HUES64 (cell line): ENCODE measurements at regions not wholly inside any gene's neighbourhood (a gene's known extent, or its start where the extent isn't known, plus 50 kb on each side); places are given as distances from the start of the nearest gene placed in this dataset.

Experiments used
- H3K27ac ChIP-seq: 2 replicates; pipeline ENCODE4 v1.7.0; 2013; ENCODE audit warnings: low read depth, low read length, inconsistent platforms
- H3K27me3 ChIP-seq: 2 replicates; pipeline ENCODE4 v1.6.1; 2013; ENCODE audit warnings: mild to moderate bottlenecking, low read length; ENCODE audit not compliant: insufficient read depth
- H3K36me3 ChIP-seq: 2 replicates; pipeline ENCODE4 v1.6.1; 2013; ENCODE audit warnings: mild to moderate bottlenecking, low read length; ENCODE audit not compliant: insufficient read depth
- H3K4me1 ChIP-seq: 2 replicates; pipeline ENCODE4 v1.6.1; 2013; ENCODE audit warnings: mild to moderate bottlenecking, low read length, moderate library complexity; ENCODE audit not compliant: insufficient read depth
- H3K4me3 ChIP-seq: 2 replicates; pipeline ENCODE4 v1.5.1; 2013; ENCODE audit warnings: mild to moderate bottlenecking, low read length, moderate library complexity
- H3K9ac ChIP-seq: 2 replicates; pipeline ENCODE4 v1.6.1; 2013; ENCODE audit warnings: mild to moderate bottlenecking, low read depth, low read length
- H3K9me3 ChIP-seq: 2 replicates; pipeline ENCODE4 v1.6.1; 2013; ENCODE audit warnings: low read depth, low read length; ENCODE audit not compliant: insufficient read depth
- WGBS: fragments of 150-250, 120-280 bp; methylation state at CpG from one replicate; pipeline ENCODE4 v1.1.7; 2013; ENCODE audit warnings: missing lambda C conversion rate; 5-methylcytosine and 5-hydroxymethylcytosine counted together

DNA sequence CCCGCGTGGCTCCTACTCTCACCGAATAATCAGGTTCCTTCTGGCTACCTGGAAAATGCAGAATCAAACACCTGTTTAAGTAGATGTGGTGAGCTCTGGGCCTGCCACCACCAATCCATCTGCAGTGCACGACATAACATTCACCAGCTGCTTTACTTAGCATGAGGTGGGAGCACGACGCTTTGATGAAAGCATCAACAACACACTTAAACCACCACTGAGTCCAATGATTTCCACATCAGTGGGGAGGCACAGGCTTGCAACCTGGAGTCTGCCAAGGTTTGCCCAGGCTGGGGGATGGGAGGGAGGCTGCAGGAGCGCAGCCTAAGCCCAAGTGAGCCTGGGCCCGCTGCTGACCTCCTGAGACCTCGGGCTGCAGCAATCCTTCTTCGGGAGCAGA, 415.5 kb downstream of the MEIS1 start:
- no peaks in the 10 kb centered on the region for H3K27me3 ChIP-seq
- no peak overlapping the region for H3K27ac ChIP-seq
- whole genome bisulfite sequencing = 86% methylated on average over 10 of the region's 10 CpGs

DNA sequence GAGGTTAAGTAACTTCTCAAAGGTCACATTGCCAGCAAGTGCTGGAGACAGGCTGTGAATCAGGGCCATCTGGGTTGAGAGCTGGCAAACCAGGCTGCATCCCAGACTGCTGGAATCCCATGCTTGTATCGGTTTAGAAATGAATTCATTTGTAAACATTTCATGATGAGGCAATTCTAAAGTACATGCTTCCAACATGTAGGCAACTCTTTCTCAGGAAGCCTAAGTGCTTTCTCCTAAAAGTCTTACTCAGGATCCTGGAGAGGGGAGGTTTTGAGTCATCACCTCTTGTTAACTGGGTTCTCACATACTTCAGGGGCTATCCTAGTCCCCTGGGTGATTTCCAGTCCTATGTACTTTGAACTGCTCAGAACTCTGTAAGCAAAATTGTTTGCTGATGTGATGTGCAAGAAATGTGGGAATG, 416.5 kb downstream of the MEIS1 start:
- Histone ChIP-seq H3K27ac (no peak overlapping the region), H3K27me3 (no peaks in the 10 kb centered on the region), H3K36me3 (no peaks in the 10 kb centered on the region), H3K4me3 (no peak overlapping the region), H3K9ac (no peak overlapping the region), H3K9me3 (no peaks in the 10 kb centered on the region), H3K4me1 (no peaks in the 10 kb centered on the region)
- WGBS = 94% methylated on average over 1 of the region's 1 CpG

More for the DNA sequence above, 415.5 kb downstream of the MEIS1 start:
- H3K9ac ChIP-seq = no peak overlapping the region
- no peak overlapping the region for H3K4me3 ChIP-seq
- H3K4me1 ChIP-seq = no peaks in the 10 kb centered on the region
- H3K36me3 ChIP-seq = no peaks in the 10 kb centered on the region
- H3K9me3 ChIP-seq = no peaks in the 10 kb centered on the region

DNA sequence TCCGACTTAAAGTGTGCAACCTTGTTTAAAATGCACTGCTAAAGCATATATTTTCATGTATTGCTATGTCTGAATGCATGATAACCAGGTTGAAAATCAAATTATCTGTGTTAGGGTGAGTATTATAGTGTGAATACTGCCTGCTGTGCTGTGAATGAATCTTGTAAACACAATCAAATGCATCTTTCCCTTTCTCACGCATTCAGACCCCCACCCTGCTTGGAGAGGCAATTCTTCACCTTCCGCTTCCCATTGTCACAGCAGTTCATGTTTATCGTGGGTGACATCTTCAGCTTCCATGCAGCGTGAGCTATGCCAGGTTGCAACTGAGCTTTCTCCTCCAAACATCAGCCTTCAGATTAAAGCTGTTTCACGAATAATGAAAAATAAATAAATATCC, 418.0 kb downstream of the MEIS1 start:
- Histone ChIP-seq H3K9me3 (no peaks in the 10 kb centered on the region), H3K27ac (no peak overlapping the region), H3K4me3 (no peak overlapping the region), H3K36me3 (no peaks in the 10 kb centered on the region), H3K4me1 (no peaks in the 10 kb centered on the region), H3K9ac (no peak overlapping the region), H3K27me3 (no peaks in the 10 kb centered on the region)
- WGBS = 79% methylated on average over 5 of the region's 6 CpGs

DNA sequence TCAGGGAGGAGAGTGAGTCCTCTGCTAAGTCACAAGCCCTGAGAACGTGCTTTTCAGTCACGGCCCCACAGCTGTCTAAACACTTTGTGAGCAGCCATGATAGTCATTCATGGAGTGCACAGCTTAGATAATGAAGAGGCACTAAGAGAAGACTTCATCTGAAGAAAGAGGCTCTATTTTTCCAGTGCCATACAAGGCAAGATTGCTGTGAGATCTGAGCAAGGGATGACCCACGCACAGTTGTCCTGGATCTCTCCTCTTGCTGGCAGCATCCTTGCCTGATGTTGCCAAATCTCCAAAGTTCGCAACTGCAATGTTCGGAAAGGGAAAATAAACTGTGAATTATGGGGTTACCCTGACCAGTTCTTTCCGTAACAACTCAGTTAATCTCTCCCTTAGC, 418.7 kb downstream of the MEIS1 start:
- Histone ChIP-seq H3K27me3 (no peaks in the 10 kb centered on the region), H3K4me1 (no peaks in the 10 kb centered on the region), H3K36me3 (no peaks in the 10 kb centered on the region), H3K9me3 (no peaks in the 10 kb centered on the region), H3K4me3 (no peak overlapping the region), H3K9ac (no peak overlapping the region), H3K27ac (no peak overlapping the region)
- WGBS = 91% methylated on average over 6 of the region's 6 CpGs

DNA sequence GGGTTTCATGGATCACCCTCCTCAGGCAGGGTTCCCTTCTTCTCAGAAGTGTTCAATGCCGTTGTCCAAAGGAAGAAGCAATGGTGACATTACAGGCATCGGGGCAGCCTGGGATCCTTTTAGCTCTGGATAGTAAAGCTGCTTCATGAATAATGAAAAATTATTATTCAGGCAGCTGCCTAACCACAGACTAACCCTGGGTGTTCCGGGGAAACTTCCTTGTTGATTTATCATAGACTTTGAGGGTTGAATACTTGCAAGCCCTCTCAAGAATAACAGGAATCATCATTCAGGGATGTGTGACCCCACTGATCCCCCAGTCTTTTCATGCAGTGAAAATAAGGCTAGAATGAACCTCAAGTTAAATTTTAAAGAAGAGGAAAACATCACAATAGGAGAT, 419.4 kb downstream of the MEIS1 start:
- no peak overlapping the region for H3K4me3 ChIP-seq
- no peaks in the 10 kb centered on the region for H3K36me3 ChIP-seq
- no peaks in the 10 kb centered on the region for H3K4me1 ChIP-seq
- H3K27me3 ChIP-seq = no peaks in the 10 kb centered on the region
- H3K9me3 ChIP-seq = no peaks in the 10 kb centered on the region
- H3K9ac ChIP-seq = no peak overlapping the region
- 83% methylated on average over 3 of the region's 3 CpGs for WGBS
- H3K27ac ChIP-seq = no peak overlapping the region

DNA sequence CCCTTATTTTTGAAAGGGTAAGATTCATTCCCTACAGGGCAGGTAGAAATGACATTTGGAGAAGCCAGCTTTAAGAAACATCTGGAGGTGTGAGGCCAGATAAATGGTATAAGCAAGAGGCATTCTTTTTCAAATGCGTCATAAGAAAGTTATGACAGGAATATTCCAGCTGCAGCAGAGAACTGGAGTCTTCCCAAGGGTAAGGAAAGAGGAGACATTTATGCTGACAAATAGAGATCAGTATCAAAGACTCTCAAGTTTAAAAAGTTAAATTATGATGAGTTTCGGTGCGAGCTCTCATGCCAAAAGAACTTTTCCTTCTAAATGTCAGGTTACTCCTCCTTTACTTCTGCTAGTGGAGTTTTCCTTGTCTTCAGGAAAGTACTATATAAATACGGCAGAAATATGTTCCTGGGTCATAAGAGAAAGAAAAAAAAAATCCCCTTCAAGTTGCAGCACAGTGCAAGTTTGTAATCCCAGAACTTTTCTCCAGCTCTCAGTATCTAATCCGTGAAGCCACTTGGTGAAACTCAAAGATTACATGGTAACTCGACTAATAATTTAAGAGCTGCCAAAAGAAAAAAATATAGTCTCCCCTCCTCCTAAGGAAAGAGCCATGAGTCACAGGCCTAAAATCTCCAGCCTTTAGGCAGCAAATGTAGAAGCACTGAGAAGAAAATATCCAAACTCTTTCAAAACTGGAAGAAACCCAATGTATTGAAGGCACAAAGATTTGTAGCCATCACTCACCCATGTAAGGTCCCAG, 428.1 kb downstream of the MEIS1 start:
- Histone ChIP-seq H3K27me3 (no peaks in the 10 kb centered on the region), H3K27ac (no peak overlapping the region), H3K36me3 (no peaks in the 10 kb centered on the region), H3K9ac (no peak overlapping the region), H3K9me3 (no peaks in the 10 kb centered on the region), H3K4me1 (no peaks in the 10 kb centered on the region), H3K4me3 (no peak overlapping the region)
- WGBS = 96% methylated on average over 6 of the region's 6 CpGs

- no peak overlapping the region for H3K4me3 ChIP-seq
- no peaks in the 10 kb centered on the region for H3K27me3 ChIP-seq
- no peak overlapping the region for H3K27ac ChIP-seq
- no peaks in the 10 kb centered on the region for H3K9me3 ChIP-seq
- H3K4me1 ChIP-seq = no peaks in the 10 kb centered on the region
- H3K36me3 ChIP-seq = no peaks in the 10 kb centered on the region
- no peak overlapping the region for H3K9ac ChIP-seq
Observed at GRCh38 chr2:66865161-66865560, 430.2 kb downstream of the MEIS1 start.

DNA sequence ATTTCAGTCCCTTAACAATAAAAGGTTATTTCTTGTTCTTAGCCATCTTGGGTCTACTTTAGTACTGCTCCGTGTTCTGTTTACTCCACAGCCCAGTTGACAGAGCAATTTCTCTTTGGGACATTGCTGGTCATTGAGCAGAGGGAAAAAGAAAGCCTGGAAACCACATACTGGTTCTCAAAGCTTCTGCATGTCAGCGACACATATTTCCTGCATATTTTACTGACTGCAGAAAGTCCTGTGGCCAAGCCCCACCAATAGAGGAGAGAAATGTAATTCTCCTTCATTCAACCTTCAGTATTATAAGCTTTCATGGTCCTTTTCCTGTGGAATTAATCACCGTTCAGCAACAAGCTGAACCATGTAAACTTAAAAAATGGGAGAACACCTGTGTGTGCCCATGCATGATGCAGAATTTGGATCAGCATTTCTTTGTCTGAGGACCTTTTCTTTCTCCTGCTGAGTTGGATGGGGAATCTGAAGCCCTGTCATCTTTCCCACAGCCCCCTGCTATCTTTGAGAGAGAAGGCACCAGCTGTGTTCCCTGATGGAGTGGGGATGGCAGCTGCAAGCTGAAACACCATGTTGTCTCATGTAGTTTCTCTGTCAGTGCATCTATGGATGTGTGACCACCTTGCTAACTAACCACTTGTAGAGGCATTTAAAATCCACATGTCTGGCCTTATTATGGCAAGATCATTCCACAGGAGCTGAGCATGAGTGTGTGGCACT, 431.6 kb downstream of the MEIS1 start:
- no peaks in the 10 kb centered on the region for H3K4me1 ChIP-seq
- no peak overlapping the region for H3K9ac ChIP-seq
- no peaks in the 10 kb centered on the region for H3K9me3 ChIP-seq
- H3K27me3 ChIP-seq = no peaks in the 10 kb centered on the region
- no peaks in the 10 kb centered on the region for H3K36me3 ChIP-seq
- no peak overlapping the region for H3K27ac ChIP-seq
- WGBS = 93% methylated on average over 3 of the region's 3 CpGs
- H3K4me3 ChIP-seq = no peak overlapping the region

- no peak overlapping the region for H3K4me3 ChIP-seq
- no peak overlapping the region for H3K9ac ChIP-seq
- H3K4me1 ChIP-seq = no peaks in the 10 kb centered on the region
- 95% methylated on average over 2 of the region's 2 CpGs for WGBS
- H3K9me3 ChIP-seq = no peaks in the 10 kb centered on the region
- no peaks in the 10 kb centered on the region for H3K27me3 ChIP-seq
- H3K36me3 ChIP-seq = no peaks in the 10 kb centered on the region
- H3K27ac ChIP-seq = no peak overlapping the region
Observed at GRCh38 chr2:66867063-66867441, 432.1 kb downstream of the MEIS1 start.

GRCh38 chr2:66869076-66869475, 434.2 kb downstream of the MEIS1 start:
- no peak overlapping the region for H3K4me3 ChIP-seq
- H3K36me3 ChIP-seq = no peaks in the 10 kb centered on the region
- WGBS = 94% methylated on average over 3 of the region's 3 CpGs
- no peaks in the 10 kb centered on the region for H3K27me3 ChIP-seq
- H3K9me3 ChIP-seq = no peaks in the 10 kb centered on the region
- H3K4me1 ChIP-seq = no peaks in the 10 kb centered on the region
- H3K27ac ChIP-seq = no peak overlapping the region
- no peak overlapping the region for H3K9ac ChIP-seq

GRCh38 chr2:66872081-66872985, 437.4 kb downstream of the MEIS1 start:
- no peaks in the 10 kb centered on the region for H3K27me3 ChIP-seq
- H3K9ac ChIP-seq = no peak overlapping the region
- WGBS = 94% methylated on average over 8 of the region's 8 CpGs
- H3K4me3 ChIP-seq = no peak overlapping the region
- H3K27ac ChIP-seq = no peak overlapping the region
- no peaks in the 10 kb centered on the region for H3K9me3 ChIP-seq
- H3K4me1 ChIP-seq = no peaks in the 10 kb centered on the region
- no peaks in the 10 kb centered on the region for H3K36me3 ChIP-seq
